Stimulated activated CD4-positive, alpha-beta T cell treated with anti-CD3 and anti-CD28 coated beads, Interleukin-12 subunit alpha, Interleukin-12 subunit beta, amount 100 ng/mL, for 48 hours (primary cell): ENCODE measurements at regions not wholly inside any gene's neighbourhood (a gene's known extent, or its start where the extent isn't known, plus 50 kb on each side); places are given as distances from the start of the nearest gene placed in this dataset.
"Not testable (repeated sequence)": the region's sequence is repeated elsewhere in the genome, so short reads cannot be mapped to it uniquely, and the experiment has no call there.

ENCODE experiments used
- DNase-seq, 3 donors: peaks; one replicate each; pipeline ENCODE4 v3.0.0-alpha.2; 2020; ENCODE audit warnings: low read depth in 2 of 3, low spot score in 1 of 3

- DNase-seq: no peak
These were observed 521.6 kb upstream of the ZNF337 start for GRCh38 chr20:26218301-26218700.

DNA sequence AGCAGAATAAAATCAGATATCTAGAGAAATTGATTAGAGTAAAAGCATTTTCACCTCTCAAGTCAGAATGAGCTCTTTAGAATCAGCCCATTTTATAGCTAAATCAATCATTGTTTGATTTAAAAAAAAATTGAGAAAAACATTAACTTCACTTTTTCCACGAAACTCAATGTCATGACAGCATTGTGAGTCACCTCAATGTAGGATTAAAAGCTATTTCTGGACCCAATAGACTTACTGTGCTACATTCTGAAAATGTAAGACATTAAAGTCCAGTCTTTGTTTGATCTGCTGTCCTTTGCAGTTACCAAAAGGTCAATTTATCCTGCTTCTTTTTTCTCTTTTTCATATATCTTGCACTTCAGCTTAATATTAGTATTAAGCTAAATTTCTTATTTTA is 519.4 kb upstream of the ZNF337 start:
- no peak for DNase-seq

DNA sequence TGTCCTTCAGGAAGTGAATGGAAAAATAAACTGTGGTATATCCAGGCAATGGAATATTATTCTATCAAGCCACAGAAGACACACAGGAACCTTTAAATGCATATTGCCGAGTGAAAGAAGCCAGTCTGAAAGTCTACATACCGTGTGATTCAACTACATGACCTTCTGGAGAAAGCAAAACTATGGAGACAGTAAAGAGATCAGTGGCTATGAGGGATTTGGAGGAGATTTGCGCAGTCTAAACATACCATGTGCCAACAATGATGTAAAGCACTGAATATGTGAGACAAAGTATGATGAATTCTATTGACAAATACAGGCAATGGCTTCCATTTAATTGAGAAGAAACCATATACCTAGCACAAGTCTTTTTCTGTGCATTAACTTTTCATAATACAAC is 518.3 kb upstream of the ZNF337 start:
- no peak for DNase-seq

GRCh38 chr20:26209171-26209941 is 512.7 kb upstream of the ZNF337 start:
- peak in 1 of 3 donors; percentile 3 for DNase-seq

DNA sequence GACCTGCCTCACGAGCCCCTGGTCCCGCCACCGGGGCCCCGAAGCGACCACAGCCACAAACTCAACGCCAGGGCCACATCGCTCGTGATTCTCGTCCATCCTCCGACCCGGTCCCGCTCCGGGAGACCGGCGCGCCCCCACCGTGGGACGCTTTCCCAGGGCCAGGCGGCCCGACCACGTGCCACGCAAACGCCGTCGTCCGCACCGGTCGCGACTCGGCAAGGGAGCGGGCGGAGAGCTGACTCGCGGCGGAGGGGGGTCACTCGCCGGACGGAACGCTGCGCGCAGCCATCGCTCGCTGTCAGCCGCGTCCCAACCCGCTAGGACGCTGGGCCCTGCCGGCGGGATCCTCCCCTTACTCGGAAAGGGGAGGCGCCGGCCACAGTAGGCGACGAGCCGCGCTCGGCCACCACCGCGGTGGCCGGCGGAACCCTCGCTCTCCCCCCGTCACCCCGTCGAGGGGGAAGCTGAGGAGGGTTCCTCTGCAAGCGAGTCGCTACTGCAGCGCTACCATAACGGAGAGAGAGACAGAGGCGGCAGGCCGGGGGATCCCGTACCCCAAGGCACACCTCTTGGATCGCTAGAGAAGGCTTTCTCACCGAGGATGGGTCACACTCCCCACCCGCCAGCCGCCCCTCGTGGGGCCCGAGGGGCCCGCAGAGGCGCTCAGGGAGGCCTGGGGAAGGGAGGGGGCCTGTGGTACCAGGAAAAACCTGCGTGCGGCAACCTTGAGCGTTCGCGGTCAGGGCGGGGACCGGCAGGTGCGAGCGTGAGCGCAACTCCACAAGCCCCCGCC is 511.8 kb upstream of the ZNF337 start:
- peak; percentile 2 to 9 (median 6) for DNase-seq

GRCh38 chr20:26207967-26208295 is 511.3 kb upstream of the ZNF337 start:
- peak in 1 of 3 donors; percentile 0 for DNase-seq

- no peak for DNase-seq
These were observed 510.7 kb upstream of the ZNF337 start for GRCh38 chr20:26207237-26207966.

DNA sequence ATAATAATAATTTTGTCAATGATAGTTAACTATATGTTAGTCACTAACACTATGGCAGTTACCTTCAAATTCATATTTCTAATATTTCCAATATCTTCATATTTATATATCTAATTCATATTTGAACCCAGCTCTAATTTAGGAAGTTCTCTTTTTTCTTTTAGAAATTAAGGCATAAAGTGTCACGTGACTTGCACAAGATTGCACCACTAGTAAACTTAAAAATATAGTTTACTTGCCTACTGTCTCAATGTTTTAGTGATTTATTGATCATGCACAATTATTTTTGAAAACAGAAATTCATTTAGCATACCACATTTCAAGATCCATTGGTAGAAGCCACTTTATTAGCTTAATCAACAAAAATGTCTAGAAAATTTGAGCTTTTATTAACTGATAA is 508.7 kb upstream of the ZNF337 start:
- DNase-seq: no peak

GRCh38 chr20:26201026-26201425 is 504.4 kb upstream of the ZNF337 start:
- DNase-seq: not testable (repeated sequence)

DNA sequence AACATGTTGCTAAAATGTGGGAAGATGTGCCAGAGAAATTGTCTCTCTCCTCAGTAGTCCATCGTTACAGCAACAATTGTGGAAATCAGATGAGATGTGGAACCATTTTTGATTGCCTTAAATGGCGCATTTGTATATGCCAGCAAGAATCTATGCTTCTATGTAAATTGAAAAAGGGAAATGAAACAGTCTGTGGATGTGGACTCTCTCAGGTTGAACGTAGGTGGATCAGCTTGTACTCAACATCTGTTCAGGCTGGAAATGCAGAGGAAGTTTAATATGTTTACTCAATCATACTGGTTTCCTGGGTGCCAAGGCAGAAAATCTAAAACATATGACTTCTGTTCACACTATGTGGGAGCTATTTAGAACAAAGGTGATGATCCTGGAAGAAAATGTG is 490.7 kb upstream of the ZNF337 start:
- not testable (repeated sequence) for DNase-seq

GRCh38 chr20:26183720-26184119 is 487.1 kb upstream of the ZNF337 start:
- not testable (repeated sequence) for DNase-seq

- DNase-seq: not testable (repeated sequence)
These were observed 484.7 kb upstream of the ZNF337 start for GRCh38 chr20:26181364-26181763.

GRCh38 chr20:26171875-26172274 is 475.2 kb upstream of the ZNF337 start:
- not testable (repeated sequence) for DNase-seq

GRCh38 chr20:26169506-26169905 is 472.9 kb upstream of the ZNF337 start:
- no peak for DNase-seq

DNA sequence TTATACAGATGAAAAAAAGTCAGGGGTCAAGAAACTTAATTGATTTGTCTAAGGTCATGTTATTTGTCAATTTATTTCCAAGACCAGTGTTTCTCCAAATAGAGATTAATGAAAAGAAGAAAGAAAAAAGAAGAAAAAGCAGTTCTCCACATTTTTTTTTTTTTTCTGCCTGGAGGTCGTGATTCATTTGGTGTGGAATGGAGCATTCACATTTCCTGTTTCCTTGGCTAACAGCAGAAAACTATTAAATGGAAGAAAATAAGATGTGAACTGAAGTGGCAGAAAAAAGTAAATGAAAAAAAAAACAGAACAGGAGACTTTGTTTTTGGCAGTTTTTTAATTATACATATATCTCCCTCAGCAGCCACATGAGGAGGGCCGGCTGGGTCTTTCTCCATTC is 470.8 kb upstream of the ZNF337 start:
- DNase-seq: no peak

DNA sequence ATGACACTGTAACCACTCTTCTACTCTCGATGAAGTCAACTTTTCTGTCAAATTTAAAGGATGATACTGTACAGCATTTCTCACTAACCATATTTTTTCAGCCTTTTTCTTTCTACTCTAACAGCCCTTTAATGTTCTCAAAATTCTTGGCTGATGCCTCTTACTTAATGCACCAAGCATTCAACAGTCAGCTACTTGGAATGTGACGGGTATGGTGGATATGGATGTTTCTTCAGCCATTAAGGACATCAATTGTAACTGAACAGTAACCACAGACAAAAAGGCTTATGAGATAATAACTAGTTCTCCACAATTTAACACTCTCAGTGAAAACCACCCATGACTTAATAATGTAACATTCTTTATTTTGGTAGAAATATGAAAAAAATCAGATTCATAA is 467.2 kb upstream of the ZNF337 start:
- DNase-seq: no peak

- DNase-seq: not testable (repeated sequence)
These were observed 466.5 kb upstream of the ZNF337 start for GRCh38 chr20:26163151-26163550.

GRCh38 chr20:26161741-26162140 is 465.1 kb upstream of the ZNF337 start:
- not testable (repeated sequence) for DNase-seq

DNA sequence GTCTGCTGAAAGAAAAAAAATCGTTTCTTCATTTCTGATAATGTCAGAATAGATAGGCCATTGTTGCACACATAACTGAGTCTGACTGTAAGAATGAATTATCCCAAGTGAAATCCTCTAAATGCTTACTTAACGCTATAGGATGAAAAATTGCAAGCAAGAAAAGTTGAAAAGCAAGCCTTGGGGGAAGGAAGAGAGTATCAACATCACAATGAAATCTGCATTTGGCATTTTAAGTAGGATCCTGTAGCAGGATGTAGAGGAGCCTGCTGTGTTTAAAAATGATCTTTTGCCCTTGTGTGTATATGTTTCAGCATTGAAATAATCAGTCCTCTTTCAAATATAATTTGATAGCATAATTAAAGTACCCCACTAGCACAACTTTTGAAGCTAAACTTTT is 464.3 kb upstream of the ZNF337 start:
- not testable (repeated sequence) for DNase-seq

GRCh38 chr20:26154224-26154623 is 457.6 kb upstream of the ZNF337 start:
- DNase-seq: no peak

DNA sequence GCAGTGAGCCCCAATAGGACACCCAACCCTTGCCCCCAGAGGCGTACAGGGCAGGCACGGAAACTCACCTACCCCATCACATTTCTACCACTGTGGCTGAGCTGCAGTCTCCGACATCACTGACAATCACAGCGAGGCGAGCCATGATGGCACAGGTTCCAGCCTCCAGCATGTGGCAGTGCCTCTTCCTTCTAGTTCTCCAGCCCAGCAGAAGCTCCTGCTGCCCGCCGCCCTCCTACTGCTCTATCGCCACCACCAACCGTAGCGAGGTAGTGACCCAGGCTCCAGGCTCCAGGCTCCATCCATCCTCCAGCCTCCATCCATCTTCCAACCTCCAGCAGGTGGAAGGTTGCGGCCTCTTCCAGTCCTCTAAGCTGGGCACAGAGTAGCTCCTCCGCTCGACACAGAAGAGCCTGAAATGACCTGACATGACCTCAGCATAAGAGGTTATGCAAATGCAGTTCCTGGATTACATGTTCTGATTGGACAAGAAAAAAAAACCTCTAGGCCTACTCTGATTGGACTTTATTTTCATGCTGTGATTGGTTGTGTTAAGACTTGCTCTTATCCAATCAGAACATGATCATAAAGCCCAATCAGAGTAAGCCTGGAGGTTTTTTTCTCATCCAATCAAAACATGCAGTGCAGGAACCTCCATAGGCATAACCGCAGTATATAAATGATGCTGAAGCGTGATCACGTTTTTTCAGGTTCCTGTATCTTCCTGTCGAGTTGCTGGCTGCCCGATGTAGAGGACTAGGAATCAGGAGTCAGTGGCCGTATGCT is 438.9 kb upstream of the ZNF337 start:
- no peak for DNase-seq
